ENCODE measurements at regions not wholly inside any gene's neighbourhood (a gene's known extent, or its start where the extent isn't known, plus 50 kb on each side); places are given as distances from the start of the nearest gene placed in this dataset.

DNA sequence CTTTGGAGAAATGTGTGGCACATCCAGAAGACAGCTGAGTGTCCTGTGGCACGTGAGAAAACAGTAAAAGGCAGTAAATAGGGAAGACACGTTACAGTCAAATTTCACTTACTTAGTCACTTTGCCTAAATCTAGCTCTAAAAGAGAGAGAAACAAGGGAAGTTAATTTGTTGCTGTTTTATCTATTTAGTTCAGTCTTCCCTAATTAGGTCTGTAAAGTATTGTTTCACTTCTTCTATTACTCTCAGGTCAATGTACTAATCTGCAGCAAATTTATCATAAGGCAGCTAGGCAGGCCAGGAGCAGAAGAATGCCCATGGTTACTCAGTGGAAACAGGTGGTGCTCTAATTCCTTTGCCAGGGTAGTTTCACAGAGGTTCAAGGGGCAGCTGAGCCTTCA, 124.3 kb upstream of the CNR1 start:
- H3K27me3 ChIP-seq (ENCODE audit: insufficient read depth, low read length, poor library complexity): no peaks in the 10 kb centered on the region
- no peak overlapping the region for H3K9ac ChIP-seq (ENCODE audit: low read depth, low read length)
- H3K4me2 ChIP-seq (ENCODE audit: insufficient read depth, low read length): no peak overlapping the region
- H3K27ac ChIP-seq (ENCODE audit: low read length): no peak overlapping the region
- no peak for DNase-seq
- H4K20me1 ChIP-seq (ENCODE audit: insufficient read depth, low read length): no peaks in the 10 kb centered on the region
- no peaks in the 10 kb centered on the region for H3K9me3 ChIP-seq (ENCODE audit: insufficient read depth, low read length, severe bottlenecking)
- H3K4me1 ChIP-seq (ENCODE audit: insufficient read depth, low read length): no peaks in the 10 kb centered on the region
- H3K36me3 ChIP-seq (ENCODE audit: insufficient read depth, low read length): no peaks in the 10 kb centered on the region
- no peak for ATAC-seq (ENCODE audit: insufficient read depth, low read depth)
- no peak overlapping the region for H3K4me3 ChIP-seq (ENCODE audit: low read depth in 1 of 2, low read length in 2 of 2)
- no peak overlapping the region for H2AFZ ChIP-seq (ENCODE audit: low read depth, low read length)
- TF ChIP-seq EZH2 (IDR thresholded peaks at IDR 0.05; ENCODE audit: borderline replicate concordance, low read depth, low read length, severe bottlenecking): no peak
- TF ChIP-seq, protein P1, sequence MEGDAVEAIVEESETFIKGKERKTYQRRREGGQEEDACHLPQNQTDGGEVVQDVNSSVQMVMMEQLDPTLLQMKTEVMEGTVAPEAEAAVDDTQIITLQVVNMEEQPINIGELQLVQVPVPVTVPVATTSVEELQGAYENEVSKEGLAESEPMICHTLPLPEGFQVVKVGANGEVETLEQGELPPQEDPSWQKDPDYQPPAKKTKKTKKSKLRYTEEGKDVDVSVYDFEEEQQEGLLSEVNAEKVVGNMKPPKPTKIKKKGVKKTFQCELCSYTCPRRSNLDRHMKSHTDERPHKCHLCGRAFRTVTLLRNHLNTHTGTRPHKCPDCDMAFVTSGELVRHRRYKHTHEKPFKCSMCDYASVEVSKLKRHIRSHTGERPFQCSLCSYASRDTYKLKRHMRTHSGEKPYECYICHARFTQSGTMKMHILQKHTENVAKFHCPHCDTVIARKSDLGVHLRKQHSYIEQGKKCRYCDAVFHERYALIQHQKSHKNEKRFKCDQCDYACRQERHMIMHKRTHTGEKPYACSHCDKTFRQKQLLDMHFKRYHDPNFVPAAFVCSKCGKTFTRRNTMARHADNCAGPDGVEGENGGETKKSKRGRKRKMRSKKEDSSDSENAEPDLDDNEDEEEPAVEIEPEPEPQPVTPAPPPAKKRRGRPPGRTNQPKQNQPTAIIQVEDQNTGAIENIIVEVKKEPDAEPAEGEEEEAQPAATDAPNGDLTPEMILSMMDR (IDR thresholded peaks at IDR 0.05; ENCODE audit: borderline replicate concordance, extremely low read depth, low read length, poor library complexity, severe bottlenecking): no peak
- H3K79me2 ChIP-seq (ENCODE audit: insufficient read depth, low read length): no peaks in the 10 kb centered on the region

DNA sequence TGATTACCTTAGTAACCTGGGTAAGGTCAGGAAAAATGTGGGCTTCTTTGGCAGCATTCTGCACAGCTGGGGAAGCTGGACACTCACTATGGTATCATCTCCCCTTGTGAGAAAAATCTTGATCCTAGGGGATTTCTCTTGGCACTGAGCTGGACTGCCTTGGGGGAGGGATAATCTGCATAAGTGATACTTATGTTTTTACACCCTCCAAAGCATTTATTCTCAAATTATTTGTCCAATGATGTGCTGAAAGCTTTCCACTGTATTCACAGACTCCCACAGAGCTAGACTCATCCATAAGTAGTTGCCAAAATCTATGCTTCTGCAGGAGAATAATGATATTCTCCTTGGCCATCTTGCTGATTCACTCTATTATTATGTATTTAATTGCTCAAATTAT, 121.5 kb upstream of the CNR1 start:
- Histone ChIP-seq H2AFZ (ENCODE audit: low read depth, low read length) (no peak overlapping the region), H3K79me2 (ENCODE audit: insufficient read depth, low read length) (no peaks in the 10 kb centered on the region), H3K4me1 (ENCODE audit: insufficient read depth, low read length) (no peaks in the 10 kb centered on the region), H3K36me3 (ENCODE audit: insufficient read depth, low read length) (no peaks in the 10 kb centered on the region), H4K20me1 (ENCODE audit: insufficient read depth, low read length) (no peaks in the 10 kb centered on the region), H3K27ac (ENCODE audit: low read length) (no peak overlapping the region), H3K4me3 (ENCODE audit: low read depth in 1 of 2, low read length in 2 of 2) (no peak overlapping the region), H3K9ac (ENCODE audit: low read depth, low read length) (no peak overlapping the region), H3K9me3 (ENCODE audit: insufficient read depth, low read length, severe bottlenecking) (no peaks in the 10 kb centered on the region), H3K27me3 (ENCODE audit: insufficient read depth, low read length, poor library complexity) (no peaks in the 10 kb centered on the region), H3K4me2 (ENCODE audit: insufficient read depth, low read length) (no peak overlapping the region)
- no peak for ATAC-seq (ENCODE audit: insufficient read depth, low read depth)
- no peak for TF ChIP-seq EZH2 (IDR thresholded peaks at IDR 0.05; ENCODE audit: borderline replicate concordance, low read depth, low read length, severe bottlenecking)
- TF ChIP-seq, protein P1 (IDR thresholded peaks at IDR 0.05; ENCODE audit: borderline replicate concordance, extremely low read depth, low read length, poor library complexity, severe bottlenecking): no peak
- no peak for DNase-seq

DNA sequence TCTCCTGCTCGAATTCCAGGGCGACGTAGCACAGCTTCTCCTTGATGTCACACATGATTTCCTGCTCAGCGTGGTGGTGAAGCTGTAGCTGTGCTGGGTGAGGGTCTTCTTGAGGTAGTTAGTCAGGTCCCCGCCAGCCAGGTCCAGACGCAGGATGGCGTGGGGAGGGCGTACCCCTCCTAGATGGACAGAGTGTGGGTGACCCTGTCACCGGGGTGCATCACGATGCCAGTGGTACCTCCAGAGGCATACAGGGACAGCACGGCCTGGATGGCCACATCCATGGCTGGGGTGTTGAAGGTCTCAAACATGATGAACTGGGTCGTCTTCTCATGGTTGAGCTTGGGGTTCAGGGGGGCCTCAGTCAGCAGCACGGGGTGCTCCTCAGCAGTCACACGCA, 110.2 kb upstream of the CNR1 start:
- no peak overlapping the region for H3K27ac ChIP-seq (ENCODE audit: low read length)
- H3K4me1 ChIP-seq (ENCODE audit: insufficient read depth, low read length): no peaks in the 10 kb centered on the region
- no peak overlapping the region for H3K4me2 ChIP-seq (ENCODE audit: insufficient read depth, low read length)
- no peaks in the 10 kb centered on the region for H3K27me3 ChIP-seq (ENCODE audit: insufficient read depth, low read length, poor library complexity)
- H3K9ac ChIP-seq (ENCODE audit: low read depth, low read length): no peak overlapping the region
- no peak for ATAC-seq (ENCODE audit: insufficient read depth, low read depth)
- H4K20me1 ChIP-seq (ENCODE audit: insufficient read depth, low read length): no peaks in the 10 kb centered on the region
- H2AFZ ChIP-seq (ENCODE audit: low read depth, low read length): no peak overlapping the region
- H3K9me3 ChIP-seq (ENCODE audit: insufficient read depth, low read length, severe bottlenecking): no peaks in the 10 kb centered on the region
- H3K4me3 ChIP-seq (ENCODE audit: low read depth in 1 of 2, low read length in 2 of 2): no peak overlapping the region
- H3K36me3 ChIP-seq (ENCODE audit: insufficient read depth, low read length): no peaks in the 10 kb centered on the region
- no peak for DNase-seq
- H3K79me2 ChIP-seq (ENCODE audit: insufficient read depth, low read length): no peaks in the 10 kb centered on the region
- TF ChIP-seq EZH2 (IDR thresholded peaks at IDR 0.05; ENCODE audit: borderline replicate concordance, low read depth, low read length, severe bottlenecking): no peak
- TF ChIP-seq, protein P1 (IDR thresholded peaks at IDR 0.05; ENCODE audit: borderline replicate concordance, extremely low read depth, low read length, poor library complexity, severe bottlenecking): no peak

DNA sequence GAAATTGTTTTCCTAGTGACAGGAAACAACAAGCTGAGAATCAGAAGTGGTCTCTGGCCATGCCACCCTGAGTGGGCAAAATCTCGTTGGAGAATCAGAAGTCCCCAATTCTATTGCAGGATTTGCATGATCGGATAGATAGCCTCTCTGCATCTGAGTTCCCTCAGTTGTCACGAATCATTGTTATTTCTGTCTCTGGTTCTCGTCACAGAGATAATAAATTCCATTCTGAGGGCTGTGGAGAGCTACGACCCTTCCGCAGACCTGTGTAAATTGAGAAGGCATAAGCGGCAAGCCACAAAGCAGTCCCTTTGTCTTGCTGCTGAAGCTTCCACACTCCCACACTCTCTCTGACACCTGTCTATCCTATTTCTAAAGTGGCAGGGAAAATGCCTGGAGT, 102.4 kb upstream of the CNR1 start:
- H3K4me1 ChIP-seq (ENCODE audit: insufficient read depth, low read length): no peaks in the 10 kb centered on the region
- DNase-seq: no peak

More for the DNA sequence above, 102.4 kb upstream of the CNR1 start:
- Histone ChIP-seq H3K9me3 (ENCODE audit: insufficient read depth, low read length, severe bottlenecking) (no peaks in the 10 kb centered on the region), H2AFZ (ENCODE audit: low read depth, low read length) (no peak overlapping the region), H3K79me2 (ENCODE audit: insufficient read depth, low read length) (no peaks in the 10 kb centered on the region), H3K27me3 (ENCODE audit: insufficient read depth, low read length, poor library complexity) (no peaks in the 10 kb centered on the region), H4K20me1 (ENCODE audit: insufficient read depth, low read length) (no peaks in the 10 kb centered on the region), H3K9ac (ENCODE audit: low read depth, low read length) (no peak overlapping the region), H3K36me3 (ENCODE audit: insufficient read depth, low read length) (no peaks in the 10 kb centered on the region), H3K4me2 (ENCODE audit: insufficient read depth, low read length) (no peak overlapping the region), H3K4me3 (ENCODE audit: low read depth in 1 of 2, low read length in 2 of 2) (no peak overlapping the region), H3K27ac (ENCODE audit: low read length) (no peak overlapping the region)
- no peak for ATAC-seq (ENCODE audit: insufficient read depth, low read depth)
- TF ChIP-seq, protein P1 (IDR thresholded peaks at IDR 0.05; ENCODE audit: borderline replicate concordance, extremely low read depth, low read length, poor library complexity, severe bottlenecking): no peak
- no peak for TF ChIP-seq EZH2 (IDR thresholded peaks at IDR 0.05; ENCODE audit: borderline replicate concordance, low read depth, low read length, severe bottlenecking)

Measured in DND-41 (cell line).